Liver (tissue), 7 donors: ENCODE measurements at regions not wholly inside any gene's neighbourhood (a gene's known extent, or its start where the extent isn't known, plus 50 kb on each side); places are given as distances from the start of the nearest gene placed in this dataset.

ENCODE experiments used
- DNase-seq: peaks from one replicate; pipeline ENCODE4 v3.0.0-alpha.2; 2017; ENCODE audit warnings: low spot score
- H3K27ac ChIP-seq, 2 donors: one replicate each; pipeline ENCODE4 v1.7.0; 2013; ENCODE audit warnings: inconsistent platforms in 2 of 2, low read length in 2 of 2, control low read depth in 1 of 2, low read depth in 1 of 2, mild to moderate bottlenecking in 1 of 2
- H3K27me3 ChIP-seq, 4 donors: one replicate each; pipeline versions ENCODE4 v1.6.1 to v1.7.0; 2013; ENCODE audit warnings: low read length in 3 of 4, inconsistent platforms in 1 of 4, mild to moderate bottlenecking in 1 of 4, moderate library complexity in 1 of 4; ENCODE audit not compliant: control insufficient read depth in 4 of 4, insufficient read depth in 4 of 4
- H3K36me3 ChIP-seq, 4 donors: one replicate each; pipeline versions ENCODE4 v1.6.1 to v1.7.0; 2013; ENCODE audit warnings: low read length in 3 of 4, mild to moderate bottlenecking in 3 of 4, low read depth in 1 of 4, moderate library complexity in 1 of 4; ENCODE audit not compliant: control insufficient read depth in 4 of 4, insufficient read depth in 3 of 4
- H3K4me1 ChIP-seq, 4 donors: one replicate each; pipeline versions ENCODE4 v1.6.1 to v1.7.0; 2013; ENCODE audit warnings: low read length in 3 of 4, mild to moderate bottlenecking in 3 of 4, moderate library complexity in 1 of 4; ENCODE audit not compliant: control insufficient read depth in 4 of 4, insufficient read depth in 4 of 4
- H3K4me3 ChIP-seq, 3 donors: one replicate each; pipeline versions ENCODE4 v1.6.1 to v1.7.0; 2013; ENCODE audit warnings: low read length in 3 of 3, control low read depth in 1 of 3, low read depth in 1 of 3, mild to moderate bottlenecking in 1 of 3
- H3K9ac ChIP-seq, 2 donors: one replicate each; pipeline ENCODE4 v1.7.0; 2013; ENCODE audit warnings: low read length in 2 of 2, mild to moderate bottlenecking in 2 of 2, moderate library complexity in 2 of 2, control low read depth in 1 of 2, low read depth in 1 of 2
- H3K9me3 ChIP-seq, 4 donors: one replicate each; pipeline versions ENCODE4 v1.6.1 to v1.7.0; 2013; ENCODE audit warnings: low read length in 3 of 4; ENCODE audit not compliant: control insufficient read depth in 4 of 4
- FOXA1 ChIP-seq: IDR thresholded peaks from 2 replicates; pipeline ENCODE4 v1.6.1; 2016; ENCODE audit warnings: antibody characterized with exemption
- FOXA2 ChIP-seq: IDR thresholded peaks from 2 replicates; pipeline ENCODE4 v1.6.1; 2016; ENCODE audit warnings: antibody characterized with exemption
- HNF4G ChIP-seq: IDR thresholded peaks from 2 replicates; pipeline ENCODE4 v1.6.1; 2016; ENCODE audit warnings: antibody characterized with exemption
- JUND ChIP-seq, 2 donors: IDR thresholded peaks; 2 replicates each; pipeline ENCODE4 v1.6.1; 2016; ENCODE audit warnings: antibody characterized with exemption in 2 of 2
- NR2F2 ChIP-seq: IDR thresholded peaks from 2 replicates; pipeline ENCODE4 v1.6.1; 2016; ENCODE audit warnings: antibody characterized with exemption
- REST ChIP-seq: IDR thresholded peaks from 2 replicates; pipeline ENCODE4 v1.6.1; 2016; ENCODE audit warnings: antibody characterized with exemption, mild to moderate bottlenecking
- SP1 ChIP-seq: IDR thresholded peaks from 2 replicates; pipeline ENCODE4 v1.6.1; 2018; ENCODE audit warnings: antibody characterized with exemption, mild to moderate bottlenecking
- TAF1 ChIP-seq: conservative IDR thresholded peaks from 2 replicates; pipeline ENCODE4 v1.6.1; 2016; ENCODE audit warnings: antibody characterized with exemption, mild to moderate bottlenecking
- WGBS: extraction: QIAGEN DNeasy Blood & Tissue Kit; methylation state at CpG from one replicate; pipeline ENCODE4 v1.1.7; 2013; 5-methylcytosine and 5-hydroxymethylcytosine counted together
- TF ChIP-seq, protein P1 (sequence below): IDR thresholded peaks from 2 replicates; pipeline ENCODE4 v1.6.1; 2016; ENCODE audit warnings: antibody characterized with exemption
- TF ChIP-seq, protein P2 (sequence below): IDR thresholded peaks from 2 replicates; pipeline ENCODE4 v1.6.1; 2016; ENCODE audit warnings: antibody characterized with exemption
- donor health status: healthy.
- donor health status: healthy.
- donor health status: healthy.
- donor health status: healthy.

- no peak for TF ChIP-seq REST
Observed at GRCh38 chr14:51386411-51386810, 146.4 kb downstream of the TMX1 start (continued).

DNA sequence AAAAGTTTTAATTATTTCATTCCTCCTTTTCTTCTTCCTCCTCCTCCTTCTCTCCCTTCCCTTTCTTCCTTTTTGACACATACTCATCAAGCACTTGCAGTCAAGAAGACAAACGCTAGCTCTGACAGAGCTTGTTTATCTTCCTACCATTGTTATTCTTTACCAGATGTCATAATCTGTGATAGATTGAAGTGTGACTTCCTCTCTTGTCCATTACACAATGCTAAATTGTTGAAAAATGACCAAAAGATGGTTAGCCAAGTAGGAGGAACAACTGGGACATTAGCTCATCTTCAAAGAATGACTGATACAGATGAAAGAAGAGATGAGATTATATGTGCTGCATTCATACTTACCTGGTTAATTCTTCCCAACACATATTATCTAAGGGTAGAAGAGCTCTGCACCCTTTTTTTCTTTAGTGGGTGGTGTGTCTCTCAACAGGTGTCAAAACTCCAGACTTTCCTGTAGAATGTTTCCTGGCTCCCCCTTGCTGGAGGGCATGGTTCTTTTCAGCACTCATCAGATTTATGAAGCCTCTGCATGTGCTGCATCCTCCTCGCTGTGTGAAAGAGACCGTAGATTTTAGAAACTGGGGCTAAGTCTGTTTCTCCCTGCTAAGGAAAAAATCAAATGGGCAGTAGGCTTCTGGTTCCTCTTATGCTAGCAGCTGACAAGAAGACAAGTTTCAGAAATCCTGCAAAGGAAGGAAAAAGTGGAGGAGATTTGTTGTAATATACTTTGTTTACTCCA lies 147.1 kb downstream of the TMX1 start:
- no peaks in the 10 kb centered on the region for H3K4me1 ChIP-seq
- no peak for DNase-seq
- no peaks in the 10 kb centered on the region for H3K36me3 ChIP-seq
- 66% methylated on average over 3 of the region's 3 CpGs for WGBS
- H3K4me3 ChIP-seq: no peak overlapping the region
- H3K27me3 ChIP-seq: no peaks in the 10 kb centered on the region
- H3K27ac ChIP-seq: no peak overlapping the region
- TF ChIP-seq JUND (IDR thresholded peaks at IDR 0.05) (no peak), FOXA1 (no peak), FOXA2 (no peak), TAF1 (no peak)
- H3K9ac ChIP-seq: no peak overlapping the region
- H3K9me3 ChIP-seq: no peaks in the 10 kb centered on the region

DNA sequence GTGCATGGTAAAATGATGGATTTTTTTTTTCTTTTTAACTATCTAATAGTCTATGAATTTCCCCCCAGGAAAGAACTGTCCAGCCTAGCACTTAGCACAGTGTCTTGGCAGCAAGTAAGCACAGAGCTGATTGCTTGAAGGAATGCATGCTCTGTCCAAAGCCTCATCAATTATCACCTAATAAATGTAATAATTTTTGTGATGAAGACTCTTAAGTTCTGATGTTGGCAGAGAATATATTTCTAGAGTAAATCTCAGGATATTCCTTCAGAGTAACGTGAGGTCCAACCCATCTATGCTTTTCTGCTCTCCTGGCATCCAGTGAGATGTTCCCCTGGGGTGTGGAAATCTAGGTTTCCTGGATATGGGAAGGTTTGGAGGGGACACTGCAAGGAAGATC lies 152.4 kb downstream of the TMX1 start:
- Histone ChIP-seq H3K27me3 (no peaks in the 10 kb centered on the region), H3K4me3 (no peak overlapping the region), H3K9ac (no peak overlapping the region), H3K4me1 (peaks cover 0 to 2% (median 0%) of the 10 kb centered on the region in 4 donors), H3K9me3 (no peaks in the 10 kb centered on the region), H3K27ac (no peak overlapping the region), H3K36me3 (no peaks in the 10 kb centered on the region)
- 84% methylated on average over 1 of the region's 1 CpG for WGBS
- no peak for TF ChIP-seq HNF4G
- TF ChIP-seq REST: no peak
- no peak for TF ChIP-seq SP1
- TF ChIP-seq, protein P1, sequence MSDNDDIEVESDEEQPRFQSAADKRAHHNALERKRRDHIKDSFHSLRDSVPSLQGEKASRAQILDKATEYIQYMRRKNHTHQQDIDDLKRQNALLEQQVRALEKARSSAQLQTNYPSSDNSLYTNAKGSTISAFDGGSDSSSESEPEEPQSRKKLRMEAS: no peak
- TF ChIP-seq, protein P2, sequence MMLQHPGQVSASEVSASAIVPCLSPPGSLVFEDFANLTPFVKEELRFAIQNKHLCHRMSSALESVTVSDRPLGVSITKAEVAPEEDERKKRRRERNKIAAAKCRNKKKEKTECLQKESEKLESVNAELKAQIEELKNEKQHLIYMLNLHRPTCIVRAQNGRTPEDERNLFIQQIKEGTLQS: no peak
- no peak for TF ChIP-seq NR2F2
- no peak for DNase-seq
